ENCODE measurements at regions not wholly inside any gene's neighbourhood (a gene's known extent, or its start where the extent isn't known, plus 50 kb on each side); places are given as distances from the start of the nearest gene placed in this dataset.

GRCh38 chr1:229013981-229014380 lies 256.9 kb upstream of the RAB4A start:
- no peak overlapping the region for H3K9ac ChIP-seq (ENCODE audit: insufficient read depth, low read length, poor library complexity, severe bottlenecking)
- peaks cover 18 to 24% of the 10 kb centered on the region in 2 donors for H3K4me1 ChIP-seq (ENCODE audit: control insufficient read depth in 1 of 2, insufficient read depth in 2 of 2, low read length in 2 of 2)
- Mint-ChIP-seq H3K27ac (no peak overlapping the region), H3K36me3 (no peaks in the 10 kb centered on the region), H3K27me3 (ENCODE audit: low read depth in 3 of 3) (peaks cover 0 to 2% (median 0%) of the 10 kb centered on the region in 3 donors), H3K4me1 (peaks cover 18% of the 10 kb centered on the region), H3K4me3 (no peak overlapping the region), H3K9me3 (peaks cover 0 to 2% (median 0%) of the 10 kb centered on the region in 7 donors)
- no peak overlapping the region for H3K4me3 ChIP-seq (replicated peaks in 1 of 3; ENCODE audit: low read depth in 2 of 3, low read length in 3 of 3)
- no peak overlapping the region for H3K4me2 ChIP-seq (replicated peaks; ENCODE audit: extremely low read depth, low read length, poor library complexity, severe bottlenecking)
- no peaks in the 10 kb centered on the region for H3K9me3 ChIP-seq (replicated peaks in 1 of 2; ENCODE audit: control insufficient read depth in 1 of 2, insufficient read depth in 1 of 2, low read length in 2 of 2)
- H3K27ac ChIP-seq (ENCODE audit: low read depth in 1 of 2, low read length in 2 of 2), result no peak overlapping the region
- H4K20me1 ChIP-seq (ENCODE audit: insufficient read depth, low read length), result no peaks in the 10 kb centered on the region
- H3K27me3 ChIP-seq (ENCODE audit: control insufficient read depth in 2 of 2, insufficient read depth in 2 of 2, low read length in 2 of 2), result no peaks in the 10 kb centered on the region
- TF ChIP-seq CTCF (IDR thresholded peaks at IDR 0.05), result no peak
- 79% methylated on average over 2 of the region's 7 CpGs for WGBS (ENCODE audit: insufficient coverage)
- H2AFZ ChIP-seq (ENCODE audit: insufficient read depth, low read depth, low read length, poor library complexity, severe bottlenecking), result no peak overlapping the region
- intact Hi-C loops (cut with micrococcal nuclease), result no loop called here
- H3K79me2 ChIP-seq (ENCODE audit: insufficient read depth, low read length), result no peaks in the 10 kb centered on the region
- no peaks in the 10 kb centered on the region for H3K36me3 ChIP-seq (replicated peaks in 1 of 2; ENCODE audit: control insufficient read depth in 1 of 2, insufficient read depth in 2 of 2, low read length in 2 of 2)
- DNase-seq, result no peak

GRCh38 chr1:229015806-229016205 lies 255.1 kb upstream of the RAB4A start:
- no peak overlapping the region for H3K4me2 ChIP-seq (replicated peaks; ENCODE audit: extremely low read depth, low read length, poor library complexity, severe bottlenecking)
- no peak for TF ChIP-seq CTCF (IDR thresholded peaks at IDR 0.05)
- intact Hi-C loops (cut with micrococcal nuclease), result no loop called here

More at GRCh38 chr1:229015806-229016205, 255.1 kb upstream of the RAB4A start:
- Histone ChIP-seq H3K9me3 (replicated peaks in 1 of 2; ENCODE audit: control insufficient read depth in 1 of 2, insufficient read depth in 1 of 2, low read length in 2 of 2) (no peaks in the 10 kb centered on the region), H3K36me3 (replicated peaks in 1 of 2; ENCODE audit: control insufficient read depth in 1 of 2, insufficient read depth in 2 of 2, low read length in 2 of 2) (no peaks in the 10 kb centered on the region), H3K9ac (ENCODE audit: insufficient read depth, low read length, poor library complexity, severe bottlenecking) (no peak overlapping the region), H3K4me3 (replicated peaks in 1 of 3; ENCODE audit: low read depth in 2 of 3, low read length in 3 of 3) (no peak overlapping the region), H3K79me2 (ENCODE audit: insufficient read depth, low read length) (no peaks in the 10 kb centered on the region), H2AFZ (ENCODE audit: insufficient read depth, low read depth, low read length, poor library complexity, severe bottlenecking) (no peak overlapping the region), H3K27ac (ENCODE audit: low read depth in 1 of 2, low read length in 2 of 2) (no peak overlapping the region), H3K4me1 (ENCODE audit: control insufficient read depth in 1 of 2, insufficient read depth in 2 of 2, low read length in 2 of 2) (peaks cover 16 to 21% of the 10 kb centered on the region in 2 donors), H3K27me3 (ENCODE audit: control insufficient read depth in 2 of 2, insufficient read depth in 2 of 2, low read length in 2 of 2) (no peaks in the 10 kb centered on the region), H4K20me1 (ENCODE audit: insufficient read depth, low read length) (no peaks in the 10 kb centered on the region)
- no peak for DNase-seq
- peaks cover 0 to 2% (median 2%) of the 10 kb centered on the region in 3 donors for H3K27me3 Mint-ChIP-seq (ENCODE audit: low read depth in 3 of 3)
- H3K9me3 Mint-ChIP-seq, result peaks cover 0 to 2% (median 0%) of the 10 kb centered on the region in 7 donors
- no peak overlapping the region for H3K4me3 Mint-ChIP-seq
- H3K36me3 Mint-ChIP-seq, result no peaks in the 10 kb centered on the region
- H3K27ac Mint-ChIP-seq, result peak overlapping the region in 1 of 7 donors; percentile 40
- WGBS (ENCODE audit: insufficient coverage), result over 99% methylated on average over 11 of the region's 13 CpGs
- H3K4me1 Mint-ChIP-seq, result peaks cover 28% of the 10 kb centered on the region

Data from CD14-positive monocyte (primary cell).